Spleen (tissue), 7 donors: ENCODE measurements at regions not wholly inside any gene's neighbourhood (a gene's known extent, or its start where the extent isn't known, plus 50 kb on each side); places are given as distances from the start of the nearest gene placed in this dataset.

ENCODE experiments used
- CTCF ChIP-seq, 11 experiments: fragments of 200-600 bp in 7 of 11; fragments of 450-650 bp in 4 of 11; sonication (generic) in 4 of 11; IDR thresholded peaks in 8 of 11; conservative IDR thresholded peaks in 3 of 11; 1 replicate in 7 of 11; 2 replicates in 4 of 11; pipeline versions ENCODE4 v1.4.0 to v1.8.0; 2016 to 2021; ENCODE audit warnings: antibody characterized with exemption in 11 of 11, inconsistent platforms in 4 of 11, mild to moderate bottlenecking in 1 of 11
- POLR2A ChIP-seq, 3 donors: fragments of 450-650 bp; IDR thresholded peaks; one replicate each; pipeline ENCODE4 v1.5.1; 2017; ENCODE audit warnings: antibody characterized with exemption in 3 of 3, mild to moderate bottlenecking in 1 of 3
- POLR2AphosphoS5 ChIP-seq, 3 donors: sonication (generic); formaldehyde crosslinking; IDR thresholded peaks; one replicate each; pipeline ENCODE4 v1.5.1; 2017; ENCODE audit warnings: antibody characterized with exemption in 3 of 3
- donor health status: DM: no; HTN: no; CAD: no; lungs with moderate emphysema.
- donor health status: DM: no; HTN: no; CAD: no.
- donor health status: DM: no; HTN: no; CAD: no.

- no peak for TF ChIP-seq CTCF (IDR thresholded peaks at IDR 0.05 in 8 of 11, conservative IDR thresholded peaks at IDR 0.05 in 3 of 11)
- TF ChIP-seq POLR2A (IDR thresholded peaks at IDR 0.05): no peak
- no peak for TF ChIP-seq POLR2AphosphoS5 (IDR thresholded peaks at IDR 0.05)
Observed at GRCh38 chr14:25557466-25557865, 507.5 kb upstream of the STXBP6 start.
